ENCODE measurements at regions not wholly inside any gene's neighbourhood (a gene's known extent, or its start where the extent isn't known, plus 50 kb on each side); places are given as distances from the start of the nearest gene placed in this dataset.

DNA sequence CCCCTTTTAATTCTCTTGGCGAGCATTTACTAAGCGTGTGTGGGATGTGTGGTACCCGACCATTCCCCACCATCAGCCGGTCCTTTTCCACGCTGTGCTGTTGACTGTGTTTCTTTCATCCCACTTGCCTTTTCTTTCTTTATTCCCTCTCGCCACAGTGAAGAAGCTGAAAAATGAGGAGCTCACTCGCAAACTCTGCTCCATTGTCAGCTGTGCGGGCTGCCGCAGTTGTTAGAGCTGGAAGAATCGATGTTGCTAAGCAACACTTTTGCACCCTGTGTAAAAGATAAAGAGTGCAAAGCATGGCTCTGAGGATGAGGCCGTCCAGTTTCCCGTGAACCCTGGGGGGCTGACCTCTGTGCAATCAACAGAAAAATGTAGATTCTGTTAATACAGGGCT is 203.1 kb upstream of the NEBL start:
- DNase-seq (ENCODE audit: extremely low read depth, low read depth, low spot score), result no peak

DNA sequence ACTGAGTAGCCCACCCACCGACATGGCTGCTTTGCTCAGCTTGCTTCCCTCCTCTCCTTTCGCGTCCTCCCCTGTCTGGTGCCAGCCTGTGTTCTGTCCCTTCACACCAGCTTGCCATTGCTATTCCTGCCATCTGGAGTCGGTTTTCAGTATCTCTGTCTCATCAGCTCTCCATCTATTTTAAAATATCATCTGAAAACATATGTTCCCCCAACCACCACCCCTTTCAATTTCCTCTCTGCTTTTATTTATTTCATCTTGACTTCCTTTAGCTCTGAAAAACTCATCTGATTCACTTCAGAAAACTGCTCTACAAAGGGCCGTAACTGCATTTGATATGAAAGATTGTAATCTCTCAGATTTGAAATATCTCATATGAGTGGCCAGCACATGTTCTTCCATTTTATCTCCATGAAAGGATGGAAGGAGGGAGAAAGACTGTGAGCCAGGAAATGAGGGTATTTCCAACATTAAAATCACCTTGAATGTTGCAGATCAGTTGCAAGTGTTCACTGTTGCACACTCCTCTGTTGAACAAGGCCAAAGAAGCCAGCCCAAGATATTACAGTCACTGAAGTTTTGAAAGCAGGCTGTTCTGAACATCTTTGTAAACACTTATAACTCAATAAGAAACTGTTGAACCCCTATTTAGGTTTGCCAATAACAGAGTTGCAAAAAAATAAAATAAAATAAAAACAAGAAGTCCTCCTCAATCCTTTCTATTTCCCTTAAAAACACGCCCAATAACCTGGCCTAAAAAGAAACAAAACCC is 202.4 kb upstream of the NEBL start:
- DNase-seq (ENCODE audit: extremely low read depth, low read depth, low spot score), result no peak

- DNase-seq (ENCODE audit: extremely low read depth, low read depth, low spot score), result no peak
Observed at GRCh38 chr10:21097926-21098355, 200.8 kb upstream of the NEBL start.

DNA sequence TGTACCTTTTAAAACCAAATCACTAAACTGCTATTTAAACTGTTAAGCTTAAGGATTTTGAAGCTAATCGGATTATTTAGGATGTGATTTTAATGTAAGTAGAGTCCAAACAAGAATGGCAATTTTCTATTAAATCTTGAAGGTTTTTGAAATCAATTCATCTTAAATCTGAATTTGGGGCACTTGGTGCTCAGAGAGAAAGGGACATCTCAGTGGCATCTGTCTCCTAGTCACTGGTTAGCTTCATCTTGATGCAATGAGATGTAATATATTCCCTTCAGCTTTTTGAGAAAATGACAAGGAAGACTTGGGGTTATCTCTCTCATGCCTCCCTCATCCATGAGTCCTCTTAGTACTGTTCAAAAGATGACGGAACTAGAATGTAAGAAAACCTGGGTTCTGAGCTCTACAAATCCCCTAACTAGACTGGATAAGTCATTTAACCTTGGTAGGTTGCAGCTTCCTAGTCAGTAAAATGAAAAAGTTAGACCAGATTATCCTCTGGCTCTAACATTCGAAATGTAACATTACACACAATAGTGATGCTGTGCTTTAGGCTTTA is 198.5 kb upstream of the NEBL start:
- DNase-seq (ENCODE audit: extremely low read depth, low read depth, low spot score), result no peak

DNA sequence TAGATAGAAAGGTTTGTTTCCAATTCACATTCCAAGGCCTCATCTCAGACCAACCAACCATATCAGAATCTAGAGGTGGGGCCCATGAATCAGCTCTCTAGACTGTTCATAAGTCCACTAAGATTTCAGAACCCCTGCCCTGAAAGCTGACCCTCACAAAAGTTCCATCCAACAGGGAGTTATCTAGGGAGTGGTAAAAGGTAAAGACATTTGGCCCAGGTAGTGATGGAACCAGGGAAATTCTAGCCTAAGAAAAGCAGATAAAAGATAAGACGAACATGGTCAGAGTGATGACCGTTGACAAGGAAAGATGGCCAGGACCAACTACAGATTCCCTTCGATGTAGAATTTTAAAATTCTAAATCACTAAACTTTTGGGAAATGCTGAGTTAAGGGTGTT is 198.0 kb upstream of the NEBL start:
- DNase-seq (ENCODE audit: extremely low read depth, low read depth, low spot score), result no peak

DNA sequence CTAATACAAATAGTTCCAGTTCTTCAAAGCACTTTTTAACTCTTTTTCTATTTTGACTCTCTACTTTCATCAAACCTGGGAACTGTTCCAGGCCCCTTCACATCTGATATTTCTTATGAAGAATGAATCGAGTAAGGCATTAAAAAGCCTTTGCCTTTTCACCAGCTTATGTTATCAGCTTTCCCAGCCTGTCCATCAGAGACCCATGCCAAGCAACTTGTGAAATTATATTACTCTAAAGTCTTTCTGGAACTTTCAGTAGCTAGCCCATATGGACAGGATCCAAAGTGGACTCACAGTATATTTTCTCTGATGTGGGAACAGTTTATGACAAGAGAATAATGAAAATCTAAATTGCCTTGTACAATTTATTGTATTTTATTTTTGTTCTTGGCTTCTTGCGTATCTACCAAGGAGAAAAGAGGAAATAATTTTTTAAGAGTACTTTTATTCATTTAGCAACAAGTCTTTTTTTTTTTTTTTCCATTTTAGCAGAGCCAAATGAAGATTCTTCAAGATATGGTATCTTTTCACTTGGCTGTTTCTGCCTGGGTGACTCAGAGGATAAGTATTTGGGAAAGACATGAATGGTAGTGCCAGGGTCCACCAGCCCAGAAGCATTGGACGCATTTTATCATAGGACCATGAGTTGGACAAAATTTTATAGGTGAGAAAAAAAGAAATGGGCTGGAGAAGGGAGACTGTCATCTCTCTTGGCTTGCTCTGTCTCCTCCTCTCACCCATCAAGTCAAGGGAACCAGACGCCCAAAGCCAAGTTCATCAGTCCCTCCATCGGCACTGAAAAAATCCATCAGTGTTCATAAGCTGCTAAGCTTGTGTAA is 195.8 kb upstream of the NEBL start:
- no peak for DNase-seq (ENCODE audit: extremely low read depth, low read depth, low spot score)

DNA sequence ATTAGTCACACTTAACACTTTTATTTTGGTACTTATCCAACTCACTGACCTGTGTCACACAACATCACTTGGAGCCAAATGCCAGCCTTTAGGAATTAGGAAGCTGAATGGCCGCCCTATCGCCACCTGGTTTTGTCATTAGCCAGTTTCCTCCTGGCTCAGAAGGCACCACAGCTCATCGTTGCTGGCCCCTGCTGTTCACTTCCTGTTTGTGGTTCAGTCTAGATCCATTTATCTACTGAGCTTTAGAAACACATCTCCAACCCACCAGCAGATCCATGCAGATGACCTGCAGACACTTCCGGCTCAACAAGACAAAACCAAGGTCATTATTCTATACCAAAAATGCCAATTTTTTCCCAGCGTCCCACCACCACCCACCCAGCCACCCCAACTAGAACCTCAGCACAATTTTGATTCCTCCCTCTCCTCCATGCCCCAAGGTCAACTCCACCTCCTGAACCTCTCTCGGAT is 193.5 kb upstream of the NEBL start:
- DNase-seq (ENCODE audit: extremely low read depth, low read depth, low spot score), result no peak

GRCh38 chr10:21087476-21087875 is 190.4 kb upstream of the NEBL start:
- DNase-seq (ENCODE audit: extremely low read depth, low read depth, low spot score), result no peak

GRCh38 chr10:21084700-21085099 is 187.6 kb upstream of the NEBL start:
- DNase-seq (ENCODE audit: extremely low read depth, low read depth, low spot score), result no peak

DNA sequence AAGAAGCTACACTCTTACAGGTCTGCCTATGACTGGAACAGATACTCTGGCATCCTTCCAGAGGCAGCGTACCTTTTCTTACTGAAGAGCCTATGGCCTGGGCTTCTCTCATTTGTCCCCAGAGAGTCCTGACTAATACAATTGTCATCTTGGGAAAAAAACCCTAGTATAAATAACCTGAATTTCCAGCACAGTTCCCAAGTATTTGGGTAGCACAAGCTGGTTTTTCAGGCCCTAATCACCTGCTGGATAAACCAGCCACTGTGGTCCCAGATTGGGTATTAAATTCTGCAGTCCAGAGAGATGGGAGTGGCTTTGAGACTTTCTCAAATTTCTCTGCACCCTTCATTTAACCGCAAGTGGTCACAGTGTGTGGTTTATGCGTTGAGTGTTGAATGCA is 186.8 kb upstream of the NEBL start:
- DNase-seq (ENCODE audit: extremely low read depth, low read depth, low spot score), result no peak

DNA sequence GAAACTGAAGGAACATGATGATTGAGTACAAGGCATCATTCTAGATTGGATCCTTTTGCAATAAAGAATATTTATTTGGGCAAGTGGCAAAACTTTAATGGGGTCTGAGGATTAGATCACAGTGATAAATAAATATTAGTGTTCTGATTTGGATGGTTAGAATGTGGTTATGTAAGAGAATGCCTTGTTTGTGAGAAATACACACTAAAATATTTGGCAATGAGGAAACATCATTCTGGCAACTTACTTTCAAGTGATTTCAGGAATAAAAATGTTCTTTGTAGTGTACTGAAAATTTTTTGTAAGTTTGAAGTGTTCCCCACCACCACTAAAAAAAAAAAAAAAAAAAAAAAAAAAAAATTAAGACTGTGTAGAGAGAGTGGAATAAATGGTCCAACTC is 185.1 kb upstream of the NEBL start:
- DNase-seq (ENCODE audit: extremely low read depth, low read depth, low spot score), result no peak

DNA sequence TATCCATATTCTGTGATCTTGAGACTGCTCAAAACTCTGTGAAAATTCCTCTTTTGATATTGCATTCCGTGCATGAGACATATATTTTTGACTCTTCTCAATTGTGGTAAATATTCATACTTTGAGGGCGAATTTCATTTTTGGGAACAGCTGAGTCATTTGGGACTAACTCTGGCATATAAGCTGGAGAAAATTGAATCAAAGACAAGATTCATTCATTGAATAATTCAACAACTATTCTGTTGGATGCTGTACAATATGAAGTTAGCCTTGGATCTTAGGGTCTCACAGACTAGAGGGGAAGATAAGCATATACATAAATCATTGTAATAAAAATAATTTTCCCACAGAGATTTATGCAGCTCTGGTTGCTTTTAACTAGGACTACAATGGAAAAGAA is 183.2 kb upstream of the NEBL start:
- no peak for DNase-seq (ENCODE audit: extremely low read depth, low read depth, low spot score)

DNA sequence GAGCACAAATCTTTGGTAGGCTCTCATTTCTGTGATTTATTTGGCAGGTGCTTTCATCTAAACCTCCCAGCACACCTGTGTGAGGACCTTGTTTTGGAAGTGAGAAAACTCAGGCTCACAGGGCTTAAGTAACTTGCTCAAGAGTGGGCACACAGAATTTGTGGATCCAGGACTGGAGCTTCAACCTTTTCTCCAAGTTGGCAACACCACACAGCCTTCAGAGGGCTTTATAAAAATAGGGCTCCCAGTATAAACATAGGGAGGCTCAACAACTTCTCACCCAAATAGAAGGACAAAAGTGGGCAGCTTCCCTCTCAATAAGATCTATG is 182.2 kb upstream of the NEBL start:
- DNase-seq (ENCODE audit: extremely low read depth, low read depth, low spot score), result no peak

- DNase-seq (ENCODE audit: extremely low read depth, low read depth, low spot score), result peak; percentile 44
Observed at GRCh38 chr10:21078410-21079329, 181.6 kb upstream of the NEBL start.

- no peak for DNase-seq (ENCODE audit: extremely low read depth, low read depth, low spot score)
Observed at GRCh38 chr10:21077681-21078080, 180.6 kb upstream of the NEBL start.

- no peak for DNase-seq (ENCODE audit: extremely low read depth, low read depth, low spot score)
Observed at GRCh38 chr10:21076381-21076780, 179.3 kb upstream of the NEBL start.

DNA sequence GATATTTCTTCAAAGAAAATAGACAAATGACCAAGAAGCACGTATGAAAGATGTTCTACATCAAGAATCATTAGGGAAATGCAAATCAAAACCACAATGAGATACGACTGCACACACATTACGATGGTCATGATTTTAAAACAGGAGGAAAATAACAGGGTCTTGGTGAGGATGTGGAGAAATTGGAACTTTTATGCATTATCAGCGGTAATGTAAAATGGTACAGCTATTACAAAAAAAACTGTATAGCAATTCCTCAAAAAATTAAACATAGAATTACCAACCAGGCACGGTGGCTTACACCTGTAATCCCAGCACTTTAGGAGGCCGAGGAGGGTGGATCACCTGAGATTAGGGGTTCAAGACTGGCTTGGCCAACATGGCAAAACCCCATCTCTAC is 178.8 kb upstream of the NEBL start:
- DNase-seq (ENCODE audit: extremely low read depth, low read depth, low spot score), result no peak

- no peak for DNase-seq (ENCODE audit: extremely low read depth, low read depth, low spot score)
Observed at GRCh38 chr10:21071001-21071673, 174.0 kb upstream of the NEBL start.

GRCh38 chr10:21069929-21070700 is 173.0 kb upstream of the NEBL start:
- no peak for DNase-seq (ENCODE audit: extremely low read depth, low read depth, low spot score)
